ENCODE measurements at regions not wholly inside any gene's neighbourhood (a gene's known extent, or its start where the extent isn't known, plus 50 kb on each side); places are given as distances from the start of the nearest gene placed in this dataset.

DNA sequence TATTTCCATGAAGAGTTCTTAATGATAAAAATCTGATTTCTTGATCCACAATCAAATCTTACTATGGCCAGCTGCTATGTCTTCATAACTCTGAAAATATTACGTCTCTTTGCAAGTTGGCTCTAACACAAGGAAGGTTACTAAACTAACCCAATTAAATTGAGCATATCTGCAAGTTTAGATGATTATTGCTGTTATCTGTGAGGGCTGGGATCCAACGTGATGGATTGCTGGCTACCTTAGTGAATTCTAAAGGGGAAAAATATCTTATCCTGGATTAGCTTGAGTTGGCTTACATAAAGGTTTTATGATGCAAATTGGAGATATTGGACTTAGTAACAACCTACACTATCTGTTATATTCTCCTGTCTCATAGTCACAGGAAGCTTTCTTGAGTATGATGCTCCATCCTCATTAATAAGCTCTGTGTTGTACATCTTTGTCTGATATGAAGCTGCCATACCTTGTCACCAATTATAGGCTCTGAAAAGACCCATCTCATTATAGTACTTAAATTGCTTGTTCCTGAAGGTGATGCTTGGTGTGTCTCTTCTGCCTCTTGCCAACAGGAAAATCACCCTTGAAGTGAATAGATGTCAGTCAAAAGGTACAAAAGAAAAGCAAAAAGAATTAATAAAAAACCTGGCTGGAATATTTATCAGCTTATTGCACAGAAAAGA lies 733.0 kb upstream of the MEF2C start:
- Histone ChIP-seq H3K18ac (ENCODE audit: low read length) (no peak overlapping the region), H3K79me1 (ENCODE audit: low read depth, low read length) (no peaks in the 10 kb centered on the region), H2BK12ac (ENCODE audit: low read length) (no peak overlapping the region), H3K4me3 (ENCODE audit: low read length in 2 of 2) (no peak overlapping the region), H2BK15ac (ENCODE audit: low read length) (no peak overlapping the region), H3K27ac (replicated peaks; ENCODE audit: low read length) (no peak overlapping the region), H3K4me1 (ENCODE audit: control insufficient read depth in 2 of 2, insufficient read depth in 1 of 2, low read depth in 1 of 2, low read length in 2 of 2) (peaks cover 0 to 4% of the 10 kb centered on the region in 2 donors), H2AFZ (ENCODE audit: low read length) (no peak overlapping the region), H3K9ac (ENCODE audit: low read depth, low read length, poor library complexity) (no peak overlapping the region), H4K8ac (ENCODE audit: low read depth, low read length) (no peak overlapping the region), H4K91ac (ENCODE audit: low read depth, low read length, poor library complexity) (no peak overlapping the region), H2BK120ac (ENCODE audit: low read depth, low read length) (no peak overlapping the region), H3K4ac (ENCODE audit: low read length) (no peak overlapping the region), H2BK5ac (ENCODE audit: low read length) (no peak overlapping the region), H3K27me3 (ENCODE audit: control insufficient read depth in 3 of 3, insufficient read depth in 3 of 3, low read depth in 1 of 3, low read length in 3 of 3) (no peaks in the 10 kb centered on the region), H2AK5ac (ENCODE audit: low read depth, low read length) (no peak overlapping the region), H3K9me3 (replicated peaks in 1 of 2; ENCODE audit: control insufficient read depth in 2 of 2, insufficient read depth in 1 of 2, low read depth in 1 of 2, low read length in 2 of 2) (peaks cover 0 to 1% of the 10 kb centered on the region in 2 donors), H3K4me2 (ENCODE audit: insufficient read depth, low read length, poor library complexity, severe bottlenecking) (no peak overlapping the region), H3K36me3 (replicated peaks in 1 of 2; ENCODE audit: control insufficient read depth in 2 of 2, insufficient read depth in 2 of 2, low read length in 2 of 2) (no peaks in the 10 kb centered on the region), H3K14ac (ENCODE audit: low read length) (no peak overlapping the region), H3K23ac (ENCODE audit: low read depth, low read length, poor library complexity) (no peak overlapping the region)
- WGBS, 2 donors (ENCODE audit: extremely low coverage in 2 of 2, insufficient read length in 2 of 2, insufficient replicate concordance in 1 of 2) = no CpG with 5 or more reads among the region's 2 CpGs
- no peak for DNase-seq (ENCODE audit: low spot score)

DNA sequence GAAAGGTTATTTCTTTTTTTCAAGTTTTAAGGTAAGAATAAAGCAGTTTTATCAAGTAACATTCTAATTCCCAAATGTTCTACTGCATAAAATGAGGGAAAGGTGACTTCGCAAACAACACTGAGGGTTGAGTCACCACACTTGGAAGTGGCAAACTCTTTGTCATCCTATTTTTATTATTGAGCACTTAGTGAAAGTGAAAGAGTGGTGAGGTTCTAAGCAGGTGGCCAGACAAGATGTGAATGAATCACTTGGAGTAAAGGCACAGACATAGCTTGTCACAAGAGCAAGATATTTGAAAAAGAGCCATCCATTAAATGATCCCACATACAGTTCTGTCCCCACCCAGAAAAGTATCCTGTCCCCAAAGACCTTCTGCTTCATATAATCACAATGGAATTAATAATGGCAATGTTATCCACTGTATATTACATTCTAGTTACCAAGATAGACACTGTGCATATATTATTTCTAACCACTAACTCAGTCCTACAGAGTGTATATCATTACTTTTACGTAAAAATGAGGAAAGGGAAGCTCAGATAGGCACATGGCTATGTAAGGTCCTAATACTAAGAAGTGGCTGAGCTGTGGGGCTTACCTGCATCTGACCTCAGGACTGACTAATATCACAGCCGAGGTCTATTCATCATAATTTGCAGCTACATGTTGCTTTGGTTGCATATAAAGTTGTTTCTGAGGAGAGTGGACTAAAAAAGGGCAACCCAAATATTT lies 730.4 kb upstream of the MEF2C start:
- H3K9me3 ChIP-seq (replicated peaks in 1 of 2; ENCODE audit: control insufficient read depth in 2 of 2, insufficient read depth in 1 of 2, low read depth in 1 of 2, low read length in 2 of 2) = no peaks in the 10 kb centered on the region
- no peak for DNase-seq (ENCODE audit: low spot score)
- H3K23ac ChIP-seq (ENCODE audit: low read depth, low read length, poor library complexity) = no peak overlapping the region
- H2BK15ac ChIP-seq (ENCODE audit: low read length) = no peak overlapping the region
- no peak overlapping the region for H2BK120ac ChIP-seq (ENCODE audit: low read depth, low read length)
- H3K9ac ChIP-seq (ENCODE audit: low read depth, low read length, poor library complexity) = no peak overlapping the region
- no peak overlapping the region for H2AFZ ChIP-seq (ENCODE audit: low read length)
- H3K4me3 ChIP-seq (ENCODE audit: low read length in 2 of 2) = no peak overlapping the region
- no peak overlapping the region for H2BK5ac ChIP-seq (ENCODE audit: low read length)
- H4K8ac ChIP-seq (ENCODE audit: low read depth, low read length) = no peak overlapping the region
- no peak overlapping the region for H3K18ac ChIP-seq (ENCODE audit: low read length)
- no peak overlapping the region for H3K14ac ChIP-seq (ENCODE audit: low read length)
- no peaks in the 10 kb centered on the region for H3K36me3 ChIP-seq (replicated peaks in 1 of 2; ENCODE audit: control insufficient read depth in 2 of 2, insufficient read depth in 2 of 2, low read length in 2 of 2)
- H2AK5ac ChIP-seq (ENCODE audit: low read depth, low read length) = no peak overlapping the region
- H3K4me2 ChIP-seq (ENCODE audit: insufficient read depth, low read length, poor library complexity, severe bottlenecking) = no peak overlapping the region
- no peak overlapping the region for H2BK12ac ChIP-seq (ENCODE audit: low read length)
- no peak overlapping the region for H3K27ac ChIP-seq (replicated peaks; ENCODE audit: low read length)
- no CpG with 5 or more reads among the region's 3 CpGs for WGBS, 2 donors (ENCODE audit: extremely low coverage in 2 of 2, insufficient read length in 2 of 2, insufficient replicate concordance in 1 of 2)
- H4K91ac ChIP-seq (ENCODE audit: low read depth, low read length, poor library complexity) = no peak overlapping the region
- H3K4ac ChIP-seq (ENCODE audit: low read length) = no peak overlapping the region
- H3K27me3 ChIP-seq (ENCODE audit: control insufficient read depth in 3 of 3, insufficient read depth in 3 of 3, low read depth in 1 of 3, low read length in 3 of 3) = no peaks in the 10 kb centered on the region
- peaks cover 0 to 4% of the 10 kb centered on the region in 2 donors for H3K4me1 ChIP-seq (ENCODE audit: control insufficient read depth in 2 of 2, insufficient read depth in 1 of 2, low read depth in 1 of 2, low read length in 2 of 2)
- no peaks in the 10 kb centered on the region for H3K79me1 ChIP-seq (ENCODE audit: low read depth, low read length)

- Histone ChIP-seq H4K8ac (ENCODE audit: low read depth, low read length) (no peak overlapping the region), H3K18ac (ENCODE audit: low read length) (no peak overlapping the region)
- DNase-seq (ENCODE audit: low spot score) = no peak
Observed at GRCh38 chr5:89606939-89607534, 724.1 kb upstream of the MEF2C start.

DNA sequence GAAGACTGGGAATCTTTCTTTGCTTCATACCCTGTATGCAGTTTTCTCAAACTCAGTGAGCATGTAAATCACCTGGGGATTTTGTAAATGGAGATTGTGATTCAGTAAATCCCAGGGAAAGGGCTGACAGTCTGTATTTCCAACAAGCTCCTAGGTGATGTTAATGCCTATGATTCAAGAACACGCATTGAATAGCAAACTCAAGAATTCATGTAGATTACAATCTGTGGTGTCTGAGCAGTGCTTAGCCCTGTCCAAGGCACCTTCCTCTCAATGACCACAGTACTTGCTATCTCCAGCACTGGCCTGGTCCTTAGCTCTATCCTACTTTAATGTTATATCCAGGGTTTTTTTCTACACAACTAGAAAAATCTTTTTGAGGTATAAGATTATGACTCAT lies 721.4 kb upstream of the MEF2C start:
- H3K23ac ChIP-seq (ENCODE audit: low read depth, low read length, poor library complexity) = no peak overlapping the region
- no peak overlapping the region for H3K4ac ChIP-seq (ENCODE audit: low read length)
- H3K14ac ChIP-seq (ENCODE audit: low read length) = no peak overlapping the region
- H2BK12ac ChIP-seq (ENCODE audit: low read length) = no peak overlapping the region
- no peaks in the 10 kb centered on the region for H3K27me3 ChIP-seq (ENCODE audit: control insufficient read depth in 3 of 3, insufficient read depth in 3 of 3, low read depth in 1 of 3, low read length in 3 of 3)
- H3K27ac ChIP-seq (replicated peaks; ENCODE audit: low read length) = no peak overlapping the region
- H2BK120ac ChIP-seq (ENCODE audit: low read depth, low read length) = no peak overlapping the region
- no peak for DNase-seq (ENCODE audit: low spot score)
- no peaks in the 10 kb centered on the region for H3K9me3 ChIP-seq (replicated peaks in 1 of 2; ENCODE audit: control insufficient read depth in 2 of 2, insufficient read depth in 1 of 2, low read depth in 1 of 2, low read length in 2 of 2)
- H2AFZ ChIP-seq (ENCODE audit: low read length) = no peak overlapping the region
- H3K4me2 ChIP-seq (ENCODE audit: insufficient read depth, low read length, poor library complexity, severe bottlenecking) = no peak overlapping the region
- H2BK15ac ChIP-seq (ENCODE audit: low read length) = no peak overlapping the region
- H3K36me3 ChIP-seq (replicated peaks in 1 of 2; ENCODE audit: control insufficient read depth in 2 of 2, insufficient read depth in 2 of 2, low read length in 2 of 2) = no peaks in the 10 kb centered on the region
- no peak overlapping the region for H4K8ac ChIP-seq (ENCODE audit: low read depth, low read length)
- H2BK5ac ChIP-seq (ENCODE audit: low read length) = no peak overlapping the region
- H4K91ac ChIP-seq (ENCODE audit: low read depth, low read length, poor library complexity) = no peak overlapping the region
- WGBS, 2 donors (ENCODE audit: extremely low coverage in 2 of 2, insufficient read length in 2 of 2, insufficient replicate concordance in 1 of 2) = no CpG with 5 or more reads among the region's 1 CpG
- H3K4me3 ChIP-seq (ENCODE audit: low read length in 2 of 2) = no peak overlapping the region
- H3K18ac ChIP-seq (ENCODE audit: low read length) = no peak overlapping the region
- no peak overlapping the region for H2AK5ac ChIP-seq (ENCODE audit: low read depth, low read length)
- no peak overlapping the region for H3K9ac ChIP-seq (ENCODE audit: low read depth, low read length, poor library complexity)
- no peaks in the 10 kb centered on the region for H3K79me1 ChIP-seq (ENCODE audit: low read depth, low read length)
- peaks cover 4 to 9% of the 10 kb centered on the region in 2 donors for H3K4me1 ChIP-seq (ENCODE audit: control insufficient read depth in 2 of 2, insufficient read depth in 1 of 2, low read depth in 1 of 2, low read length in 2 of 2)

More at GRCh38 chr5:89606939-89607534, 724.1 kb upstream of the MEF2C start:
- no peaks in the 10 kb centered on the region for H3K79me1 ChIP-seq (ENCODE audit: low read depth, low read length)
- no peaks in the 10 kb centered on the region for H3K36me3 ChIP-seq (replicated peaks in 1 of 2; ENCODE audit: control insufficient read depth in 2 of 2, insufficient read depth in 2 of 2, low read length in 2 of 2)
- H3K4me3 ChIP-seq (ENCODE audit: low read length in 2 of 2) = no peak overlapping the region
- no peak overlapping the region for H3K9ac ChIP-seq (ENCODE audit: low read depth, low read length, poor library complexity)
- H3K27ac ChIP-seq (replicated peaks; ENCODE audit: low read length) = no peak overlapping the region
- no peak overlapping the region for H4K91ac ChIP-seq (ENCODE audit: low read depth, low read length, poor library complexity)
- H2BK12ac ChIP-seq (ENCODE audit: low read length) = no peak overlapping the region
- no peak overlapping the region for H3K4me2 ChIP-seq (ENCODE audit: insufficient read depth, low read length, poor library complexity, severe bottlenecking)
- H2AK5ac ChIP-seq (ENCODE audit: low read depth, low read length) = no peak overlapping the region
- H2BK120ac ChIP-seq (ENCODE audit: low read depth, low read length) = no peak overlapping the region
- WGBS, 2 donors (ENCODE audit: extremely low coverage in 2 of 2, insufficient read length in 2 of 2, insufficient replicate concordance in 1 of 2) = no CpG with 5 or more reads among the region's 4 CpGs
- no peaks in the 10 kb centered on the region for H3K27me3 ChIP-seq (ENCODE audit: control insufficient read depth in 3 of 3, insufficient read depth in 3 of 3, low read depth in 1 of 3, low read length in 3 of 3)
- no peak overlapping the region for H3K4ac ChIP-seq (ENCODE audit: low read length)
- H2AFZ ChIP-seq (ENCODE audit: low read length) = no peak overlapping the region
- no peak overlapping the region for H3K23ac ChIP-seq (ENCODE audit: low read depth, low read length, poor library complexity)
- peaks cover 4 to 9% of the 10 kb centered on the region in 2 donors for H3K4me1 ChIP-seq (ENCODE audit: control insufficient read depth in 2 of 2, insufficient read depth in 1 of 2, low read depth in 1 of 2, low read length in 2 of 2)
- H3K14ac ChIP-seq (ENCODE audit: low read length) = no peak overlapping the region
- no peak overlapping the region for H2BK15ac ChIP-seq (ENCODE audit: low read length)
- H3K9me3 ChIP-seq (replicated peaks in 1 of 2; ENCODE audit: control insufficient read depth in 2 of 2, insufficient read depth in 1 of 2, low read depth in 1 of 2, low read length in 2 of 2) = no peaks in the 10 kb centered on the region
- no peak overlapping the region for H2BK5ac ChIP-seq (ENCODE audit: low read length)

Data from neuronal stem cell (in vitro differentiated cells).